MM.1S (cell line): ENCODE measurements at regions not wholly inside any gene's neighbourhood (a gene's known extent, or its start where the extent isn't known, plus 50 kb on each side); places are given as distances from the start of the nearest gene placed in this dataset.

Experiments used
- DNase-seq: peaks from one replicate; pipeline ENCODE4 v3.0.0-alpha.2; 2015
- H2AFZ ChIP-seq: fragments of 300-600 bp; sonication (generic); 2 replicates; pipeline ENCODE4 v1.6.0; 2016; ENCODE audit warnings: antibody characterized with exemption, low read length
- H3F3A ChIP-seq: fragments of 300-600 bp; sonication (generic); 2 replicates; pipeline ENCODE4 v1.6.1; 2016; ENCODE audit warnings: mild to moderate bottlenecking, antibody characterized with exemption, low read length, moderate library complexity, mixed read lengths; ENCODE audit not compliant: insufficient read depth
- H3K27ac ChIP-seq: fragments of 300-600 bp; sonication (generic); 2 replicates; pipeline ENCODE4 v1.5.1; 2016; ENCODE audit warnings: mild to moderate bottlenecking, low read length
- H3K27me3 ChIP-seq: fragments of 300-600 bp; sonication (generic); replicated peaks from 2 replicates; pipeline ENCODE4 v1.6.0; 2016; ENCODE audit warnings: low read length; ENCODE audit not compliant: insufficient read depth
- H3K36me3 ChIP-seq: fragments of 300-600 bp; sonication (generic); replicated peaks from 2 replicates; pipeline ENCODE4 v1.6.1; 2016; ENCODE audit warnings: mild to moderate bottlenecking, low read length, mixed read lengths; ENCODE audit not compliant: insufficient read depth
- H3K4me1 ChIP-seq: fragments of 300-600 bp; sonication (generic); 2 replicates; pipeline ENCODE4 v1.6.1; 2016; ENCODE audit warnings: low read length, mixed read lengths
- H3K4me2 ChIP-seq: fragments of 300-600 bp; sonication (generic); 2 replicates; pipeline ENCODE4 v1.6.0; 2016; ENCODE audit warnings: low read depth, low read length
- H3K4me3 ChIP-seq: fragments of 300-600 bp; sonication (generic); 2 replicates; pipeline ENCODE4 v1.5.1; 2016; ENCODE audit warnings: low read length, mixed read lengths
- H3K79me2 ChIP-seq: fragments of 300-600 bp; sonication (generic); 2 replicates; pipeline ENCODE4 v1.6.1; 2016; ENCODE audit warnings: mixed run types, low read length, mixed read lengths
- H3K9ac ChIP-seq: fragments of 300-600 bp; sonication (generic); 2 replicates; pipeline ENCODE4 v1.6.1; 2016; ENCODE audit warnings: low read length, mixed read lengths
- H3K9me2 ChIP-seq: fragments of 300-600 bp; sonication (generic); replicated peaks from 2 replicates; pipeline ENCODE4 v1.6.1; 2016; ENCODE audit warnings: mild to moderate bottlenecking, low read length, mixed read lengths; ENCODE audit not compliant: insufficient read depth
- H3K9me3 ChIP-seq: fragments of 300-600 bp; sonication (generic); replicated peaks from 2 replicates; pipeline ENCODE4 v1.6.1; 2016; ENCODE audit warnings: mild to moderate bottlenecking, low read length, mixed read lengths; ENCODE audit not compliant: insufficient read depth
- H4K20me1 ChIP-seq: fragments of 300-600 bp; sonication (generic); 2 replicates; pipeline ENCODE4 v1.6.1; 2016; ENCODE audit warnings: mild to moderate bottlenecking, low read length, moderate library complexity, mixed read lengths; ENCODE audit not compliant: insufficient read depth
- EZH2 ChIP-seq: fragments of 300-600 bp; sonication (generic); optimal IDR thresholded peaks from 2 replicates; pipeline ENCODE3; 2017; ENCODE audit warnings: low read depth, mild to moderate bottlenecking, antibody characterized with exemption, low read length, mixed read lengths
- EZH2phosphoT487 ChIP-seq: fragments of 300-600 bp; sonication (generic); IDR thresholded peaks from 2 replicates; pipeline ENCODE4 v1.6.1; 2018; ENCODE audit warnings: antibody characterized with exemption, low read length
- TF ChIP-seq, protein P1 (sequence below): fragments of 300-600 bp; sonication (generic); IDR thresholded peaks from 2 replicates; pipeline ENCODE4 v1.5.1; 2016; ENCODE audit warnings: antibody characterized with exemption, low read length, mixed read lengths

DNA sequence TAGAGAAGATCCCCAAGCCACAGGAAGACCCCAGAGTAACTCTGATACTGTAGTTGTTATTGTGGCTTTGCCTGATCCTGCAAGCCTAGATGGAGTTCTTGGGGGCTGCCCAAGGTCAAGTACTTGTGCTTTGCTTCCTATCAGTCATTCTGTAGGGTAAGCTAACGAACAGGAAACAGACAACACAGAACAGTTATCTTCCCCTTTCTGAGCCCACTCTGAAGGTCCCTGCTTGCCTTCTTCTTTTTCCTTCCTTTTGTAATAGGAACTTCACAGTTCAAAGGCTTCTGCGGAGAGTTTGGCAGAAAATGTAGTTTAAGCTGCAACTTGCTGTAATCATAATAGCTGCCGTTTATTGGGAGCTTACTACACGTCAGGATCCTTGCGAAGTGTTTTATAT is 494.1 kb upstream of the ERCC4 start:
- no peaks in the 10 kb centered on the region for H3F3A ChIP-seq
- no peak overlapping the region for H3K27ac ChIP-seq
- H3K79me2 ChIP-seq = no peaks in the 10 kb centered on the region
- H3K27me3 ChIP-seq = no peaks in the 10 kb centered on the region
- no peaks in the 10 kb centered on the region for H3K4me1 ChIP-seq
- H3K9ac ChIP-seq = no peak overlapping the region
- DNase-seq = no peak
- H3K9me2 ChIP-seq = no peaks in the 10 kb centered on the region
- TF ChIP-seq, protein P1, sequence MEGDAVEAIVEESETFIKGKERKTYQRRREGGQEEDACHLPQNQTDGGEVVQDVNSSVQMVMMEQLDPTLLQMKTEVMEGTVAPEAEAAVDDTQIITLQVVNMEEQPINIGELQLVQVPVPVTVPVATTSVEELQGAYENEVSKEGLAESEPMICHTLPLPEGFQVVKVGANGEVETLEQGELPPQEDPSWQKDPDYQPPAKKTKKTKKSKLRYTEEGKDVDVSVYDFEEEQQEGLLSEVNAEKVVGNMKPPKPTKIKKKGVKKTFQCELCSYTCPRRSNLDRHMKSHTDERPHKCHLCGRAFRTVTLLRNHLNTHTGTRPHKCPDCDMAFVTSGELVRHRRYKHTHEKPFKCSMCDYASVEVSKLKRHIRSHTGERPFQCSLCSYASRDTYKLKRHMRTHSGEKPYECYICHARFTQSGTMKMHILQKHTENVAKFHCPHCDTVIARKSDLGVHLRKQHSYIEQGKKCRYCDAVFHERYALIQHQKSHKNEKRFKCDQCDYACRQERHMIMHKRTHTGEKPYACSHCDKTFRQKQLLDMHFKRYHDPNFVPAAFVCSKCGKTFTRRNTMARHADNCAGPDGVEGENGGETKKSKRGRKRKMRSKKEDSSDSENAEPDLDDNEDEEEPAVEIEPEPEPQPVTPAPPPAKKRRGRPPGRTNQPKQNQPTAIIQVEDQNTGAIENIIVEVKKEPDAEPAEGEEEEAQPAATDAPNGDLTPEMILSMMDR = no peak
- TF ChIP-seq EZH2 = no peak
- no peak for TF ChIP-seq EZH2phosphoT487
- H3K36me3 ChIP-seq = no peaks in the 10 kb centered on the region
- H4K20me1 ChIP-seq = no peaks in the 10 kb centered on the region
- no peak overlapping the region for H3K4me3 ChIP-seq
- H3K4me2 ChIP-seq = no peak overlapping the region
- no peaks in the 10 kb centered on the region for H3K9me3 ChIP-seq
- no peak overlapping the region for H2AFZ ChIP-seq

DNA sequence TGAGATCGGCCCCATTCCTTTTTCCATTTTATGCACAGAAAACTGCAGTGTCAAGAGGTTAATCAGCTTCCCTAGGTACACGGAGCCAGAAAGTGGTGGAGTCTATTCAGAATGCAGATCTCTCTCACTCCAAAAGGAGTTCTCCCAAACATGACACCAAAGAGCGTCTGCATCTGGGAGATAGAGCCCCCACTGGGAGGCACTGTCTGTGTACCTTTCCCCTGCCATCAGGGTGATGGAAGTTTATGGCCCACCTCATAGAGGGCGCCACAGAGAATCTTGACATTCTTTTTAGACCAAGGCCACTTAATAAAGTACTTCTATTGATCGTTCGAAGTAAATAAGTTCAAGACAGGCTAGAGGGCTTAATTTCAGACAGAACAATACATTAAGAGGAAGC is 493.7 kb upstream of the ERCC4 start:
- Histone ChIP-seq H3K4me1 (no peaks in the 10 kb centered on the region), H3K27me3 (no peaks in the 10 kb centered on the region), H3K36me3 (no peaks in the 10 kb centered on the region), H3K4me3 (no peak overlapping the region), H4K20me1 (no peaks in the 10 kb centered on the region), H3K9me2 (no peaks in the 10 kb centered on the region), H3K9me3 (no peaks in the 10 kb centered on the region), H2AFZ (no peak overlapping the region), H3K4me2 (no peak overlapping the region), H3K79me2 (no peaks in the 10 kb centered on the region), H3K9ac (no peak overlapping the region), H3K27ac (no peak overlapping the region), H3F3A (no peaks in the 10 kb centered on the region)
- TF ChIP-seq, protein P1 = no peak
- TF ChIP-seq EZH2phosphoT487 = no peak
- no peak for TF ChIP-seq EZH2
- no peak for DNase-seq

DNA sequence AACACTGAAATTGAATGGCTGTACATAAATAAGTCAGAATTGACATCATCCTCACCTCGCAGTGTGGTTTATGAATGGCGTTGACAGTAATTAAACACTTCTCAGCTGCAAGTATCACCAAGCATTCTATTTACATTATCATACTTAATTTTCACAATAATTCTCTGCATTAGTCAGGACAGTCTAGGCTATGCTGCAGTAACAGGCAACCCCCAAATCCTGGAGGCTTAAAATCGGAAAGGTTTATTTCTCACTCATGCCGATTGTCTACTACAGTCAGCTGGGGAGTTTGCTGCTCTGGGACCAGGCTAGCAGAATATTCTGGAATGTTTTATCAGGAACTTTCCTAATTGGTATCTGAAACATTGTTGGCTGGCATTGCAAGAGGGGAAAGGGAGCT is 493.2 kb upstream of the ERCC4 start:
- DNase-seq = no peak
- TF ChIP-seq, protein P1 = no peak
- TF ChIP-seq EZH2 (no peak), EZH2phosphoT487 (no peak)
- Histone ChIP-seq H3K4me1 (no peaks in the 10 kb centered on the region), H3K79me2 (no peaks in the 10 kb centered on the region), H3K27ac (no peak overlapping the region), H3K4me3 (no peak overlapping the region), H3K4me2 (no peak overlapping the region), H4K20me1 (no peaks in the 10 kb centered on the region), H3K27me3 (no peaks in the 10 kb centered on the region), H3K9ac (no peak overlapping the region), H3K9me2 (no peaks in the 10 kb centered on the region), H3F3A (no peaks in the 10 kb centered on the region), H2AFZ (no peak overlapping the region), H3K36me3 (no peaks in the 10 kb centered on the region), H3K9me3 (no peaks in the 10 kb centered on the region)

DNA sequence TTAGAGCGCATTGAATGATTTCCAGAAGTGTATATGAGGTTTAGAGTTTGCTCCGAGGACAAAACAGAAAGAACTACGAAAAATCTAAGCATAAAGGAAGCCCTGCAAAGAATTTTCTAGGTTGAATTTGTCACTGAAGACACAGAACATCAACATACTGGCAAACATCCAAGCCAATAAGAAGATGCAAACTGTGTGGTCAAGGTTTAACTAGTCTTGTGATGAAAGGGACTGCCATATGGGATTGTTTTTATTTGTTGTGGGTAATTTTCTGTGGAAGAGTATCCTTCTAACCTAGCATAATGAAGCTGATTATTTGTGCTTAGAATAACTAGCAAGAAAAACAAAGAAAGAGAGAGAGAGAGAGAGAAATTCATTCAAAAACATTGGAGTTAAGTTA is 492.0 kb upstream of the ERCC4 start:
- DNase-seq = no peak
- H3K9me2 ChIP-seq = no peaks in the 10 kb centered on the region
- H3K27me3 ChIP-seq = no peaks in the 10 kb centered on the region
- no peaks in the 10 kb centered on the region for H3F3A ChIP-seq
- H3K9me3 ChIP-seq = no peaks in the 10 kb centered on the region
- no peak overlapping the region for H3K4me3 ChIP-seq
- TF ChIP-seq EZH2 (no peak), EZH2phosphoT487 (no peak)
- TF ChIP-seq, protein P1 = no peak
- no peak overlapping the region for H3K27ac ChIP-seq
- H3K36me3 ChIP-seq = no peaks in the 10 kb centered on the region
- no peak overlapping the region for H3K4me2 ChIP-seq
- no peaks in the 10 kb centered on the region for H3K79me2 ChIP-seq
- H3K4me1 ChIP-seq = no peaks in the 10 kb centered on the region
- no peaks in the 10 kb centered on the region for H4K20me1 ChIP-seq
- H2AFZ ChIP-seq = no peak overlapping the region
- no peak overlapping the region for H3K9ac ChIP-seq
